Fibroblast of the aortic adventitia (primary cell): ENCODE measurements at regions not wholly inside any gene's neighbourhood (a gene's known extent, or its start where the extent isn't known, plus 50 kb on each side); places are given as distances from the start of the nearest gene placed in this dataset.
"Not testable (repeated sequence)": the region's sequence is repeated elsewhere in the genome, so short reads cannot be mapped to it uniquely, and the experiment has no call there.

Experiments
- DNase-seq: peaks from one replicate; pipeline ENCODE4 v3.0.0-alpha.2; 2010; ENCODE audit warnings: low read depth
- H3K4me3 ChIP-seq: 2 replicates; pipeline ENCODE4 v1.5.1; 2011; ENCODE audit warnings: low read depth, mild to moderate bottlenecking, control low read depth, low read length, moderate library complexity
- CTCF ChIP-seq: IDR thresholded peaks from 2 replicates; pipeline ENCODE4 v1.5.1; 2011; ENCODE audit warnings: mild to moderate bottlenecking, low read length, control low read depth, inconsistent platforms; ENCODE audit not compliant: insufficient read depth

DNA sequence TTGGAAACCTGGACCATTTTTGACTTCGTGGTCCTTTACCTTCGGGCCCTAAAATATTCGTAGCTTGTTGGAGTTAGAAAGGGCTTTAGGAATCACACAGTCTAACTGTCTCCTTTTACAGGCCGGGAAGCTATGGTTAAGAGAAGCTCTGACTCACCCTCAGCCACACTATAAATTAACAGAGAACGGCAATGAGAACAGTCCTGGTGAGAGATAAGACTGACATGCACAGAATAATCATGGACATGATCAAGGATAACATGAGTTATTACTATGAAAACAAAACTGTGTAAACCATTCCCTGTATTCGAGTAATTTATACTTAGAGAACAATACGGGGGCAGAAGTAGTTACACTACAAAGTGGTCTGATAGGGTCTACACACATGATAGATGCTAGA, 162.5 kb upstream of the MALRD1 start:
- peak; percentile 44 for DNase-seq
- H3K4me3 ChIP-seq = no peak overlapping the region
- no peak for TF ChIP-seq CTCF

GRCh38 chr10:18906636-18907035, 142.0 kb upstream of the MALRD1 start:
- H3K4me3 ChIP-seq = no peak overlapping the region
- DNase-seq = peak; percentile 35
- TF ChIP-seq CTCF = no peak

- not testable (repeated sequence) for DNase-seq, H3K4me3 ChIP-seq
Observed at GRCh38 chr10:18917431-18917830, 131.2 kb upstream of the MALRD1 start.

DNA sequence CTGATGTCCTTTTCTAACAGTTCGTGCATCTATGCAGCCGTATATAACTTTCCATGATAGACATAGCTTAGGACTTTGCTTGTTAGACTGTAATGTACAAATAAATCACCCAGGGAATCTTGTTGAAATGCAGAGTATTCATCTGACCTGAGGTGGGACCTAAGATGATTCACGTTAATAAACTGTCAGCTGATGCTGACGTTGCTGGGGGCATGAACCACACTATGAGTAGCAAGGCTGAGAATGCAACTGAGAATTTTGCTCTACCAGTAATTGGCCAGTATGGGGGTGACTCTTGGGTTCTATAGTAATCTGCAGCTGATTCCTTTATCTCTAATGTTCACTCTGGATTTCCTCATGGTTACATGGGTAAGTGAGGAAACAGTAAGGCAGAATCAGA, 130.1 kb upstream of the MALRD1 start:
- DNase-seq = peak; percentile 88
- H3K4me3 ChIP-seq = no peak overlapping the region
- no peak for TF ChIP-seq CTCF

DNA sequence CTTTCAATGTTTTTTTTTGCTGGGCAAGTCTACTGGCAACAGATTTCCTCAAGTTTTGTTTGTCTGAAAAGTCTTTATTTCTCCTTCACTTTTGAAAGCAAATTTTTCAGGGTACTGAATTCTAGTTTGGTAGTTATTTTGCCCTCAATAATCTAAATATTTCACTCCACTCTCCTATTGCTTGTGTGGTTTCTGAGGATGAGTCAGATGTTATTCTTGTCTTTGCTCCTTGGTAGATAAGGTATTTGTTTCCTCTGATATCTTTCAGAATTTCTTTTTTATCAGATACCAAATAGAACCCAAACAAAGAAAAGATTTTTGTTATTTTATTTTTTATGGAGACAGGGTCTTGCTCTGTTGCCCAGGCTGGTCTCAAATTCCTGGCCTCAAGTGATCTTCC, 99.2 kb upstream of the MALRD1 start:
- peak; percentile 14 for DNase-seq
- no peak for TF ChIP-seq CTCF
- H3K4me3 ChIP-seq = no peak overlapping the region

- not testable (repeated sequence) for H3K4me3 ChIP-seq, DNase-seq
Observed at GRCh38 chr10:18951072-18951823, 97.4 kb upstream of the MALRD1 start.

DNA sequence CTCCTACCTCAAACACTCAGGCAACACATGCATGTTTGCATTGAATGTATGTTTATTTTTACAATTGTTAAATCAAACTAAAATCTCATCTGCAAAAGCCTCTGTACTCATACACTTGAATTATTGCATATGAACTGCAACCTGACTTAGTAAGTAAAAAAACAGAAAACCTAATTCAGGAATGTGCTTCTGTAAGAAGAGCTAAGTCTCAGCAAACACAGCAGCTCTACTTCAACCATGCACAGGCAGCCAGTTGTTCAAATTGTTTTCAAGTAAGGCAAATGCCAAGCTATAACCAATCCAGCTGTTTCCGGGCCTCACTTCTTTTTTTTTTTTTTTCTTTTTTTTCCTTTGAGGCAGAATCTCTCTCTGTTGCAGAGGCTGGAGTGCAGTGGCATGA, 93.5 kb upstream of the MALRD1 start:
- no peak for TF ChIP-seq CTCF
- DNase-seq = no peak
- H3K4me3 ChIP-seq = no peak overlapping the region

- no peak overlapping the region for H3K4me3 ChIP-seq
- no peak for DNase-seq
- no peak for TF ChIP-seq CTCF
Observed at GRCh38 chr10:18959369-18959768, 89.2 kb upstream of the MALRD1 start.
